ENCODE measurements at regions not wholly inside any gene's neighbourhood (a gene's known extent, or its start where the extent isn't known, plus 50 kb on each side); places are given as distances from the start of the nearest gene placed in this dataset.
"Not testable (repeated sequence)": the region's sequence is repeated elsewhere in the genome, so short reads cannot be mapped to it uniquely, and the experiment has no call there.

- no peak for DNase-seq (ENCODE audit: low read depth)
These were observed 252.4 kb downstream of the ZIC4 start for GRCh38 chr3:147153830-147154539.

GRCh38 chr3:147152476-147152875 is 253.9 kb downstream of the ZIC4 start:
- DNase-seq (ENCODE audit: low read depth), result no peak

GRCh38 chr3:147141516-147142288 is 264.6 kb downstream of the ZIC4 start:
- no peak for DNase-seq (ENCODE audit: low read depth)

- no peak for DNase-seq (ENCODE audit: low read depth)
These were observed 267.0 kb downstream of the ZIC4 start for GRCh38 chr3:147139341-147139740.

GRCh38 chr3:147132168-147132567 is 274.2 kb downstream of the ZIC4 start:
- no peak for DNase-seq (ENCODE audit: low read depth)

- DNase-seq (ENCODE audit: low read depth), result no peak
These were observed 275.9 kb downstream of the ZIC4 start for GRCh38 chr3:147130461-147130860.

GRCh38 chr3:147129665-147130064 is 276.7 kb downstream of the ZIC4 start:
- DNase-seq (ENCODE audit: low read depth), result no peak

- no peak for DNase-seq (ENCODE audit: low read depth)
These were observed 284.0 kb downstream of the ZIC4 start for GRCh38 chr3:147122350-147122749.

GRCh38 chr3:147119989-147120388 is 286.4 kb downstream of the ZIC4 start:
- DNase-seq (ENCODE audit: low read depth), result no peak

GRCh38 chr3:147119346-147119745 is 287.0 kb downstream of the ZIC4 start:
- DNase-seq (ENCODE audit: low read depth), result no peak

- no peak for DNase-seq (ENCODE audit: low read depth)
These were observed 287.7 kb downstream of the ZIC4 start for GRCh38 chr3:147118611-147119010.

- DNase-seq (ENCODE audit: low read depth), result no peak
These were observed 288.7 kb downstream of the ZIC4 start for GRCh38 chr3:147117631-147118030.

- DNase-seq (ENCODE audit: low read depth), result no peak
These were observed 292.9 kb downstream of the ZIC4 start for GRCh38 chr3:147113293-147114044.

GRCh38 chr3:147099076-147099475 is 307.3 kb downstream of the ZIC4 start:
- DNase-seq (ENCODE audit: low read depth), result no peak

- DNase-seq (ENCODE audit: low read depth), result no peak
These were observed 315.9 kb downstream of the ZIC4 start for GRCh38 chr3:147090461-147090860.

- DNase-seq (ENCODE audit: low read depth), result no peak
These were observed 317.1 kb downstream of the ZIC4 start for GRCh38 chr3:147089286-147089685.

- DNase-seq (ENCODE audit: low read depth), result not testable (repeated sequence)
These were observed 346.8 kb downstream of the ZIC4 start for GRCh38 chr3:147059500-147059899.

GRCh38 chr3:147049821-147050220 is 356.5 kb downstream of the ZIC4 start:
- no peak for DNase-seq (ENCODE audit: low read depth)

- DNase-seq (ENCODE audit: low read depth), result no peak
These were observed 357.0 kb downstream of the ZIC4 start for GRCh38 chr3:147049305-147049704.

- no peak for DNase-seq (ENCODE audit: low read depth)
These were observed 359.4 kb downstream of the ZIC4 start for GRCh38 chr3:147046916-147047315.

GRCh38 chr3:147038481-147038880 is 367.9 kb downstream of the ZIC4 start:
- no peak for DNase-seq (ENCODE audit: low read depth)

- no peak for DNase-seq (ENCODE audit: low read depth)
These were observed 372.0 kb downstream of the ZIC4 start for GRCh38 chr3:147034359-147034758.

- DNase-seq (ENCODE audit: low read depth), result no peak
These were observed 376.1 kb downstream of the ZIC4 start for GRCh38 chr3:147030274-147030673.

Data from CMK (cell line).